ENCODE measurements at regions not wholly inside any gene's neighbourhood (a gene's known extent, or its start where the extent isn't known, plus 50 kb on each side); places are given as distances from the start of the nearest gene placed in this dataset.

GRCh38 chr3:124383051-124383450 is 347.2 kb upstream of the UMPS start:
- Histone ChIP-seq H3K27me3 (ENCODE audit: insufficient read depth, low read depth) (no peaks in the 10 kb centered on the region), H3K4me2 (no peak overlapping the region), H2AFZ (ENCODE audit: low read depth) (no peak overlapping the region), H3K27ac (no peak overlapping the region), H3K4me3 (IDR thresholded peaks at IDR 0.05; ENCODE audit: insufficient read depth, low read depth, low read length) (no peak overlapping the region), H3K36me3 (ENCODE audit: insufficient read depth) (no peaks in the 10 kb centered on the region), H3K79me2 (ENCODE audit: insufficient read depth, low read depth) (no peaks in the 10 kb centered on the region), H4K20me1 (ENCODE audit: insufficient read depth) (no peaks in the 10 kb centered on the region), H3K4me1 (ENCODE audit: low read depth, poor library complexity, severe bottlenecking) (no peaks in the 10 kb centered on the region), H3K9ac (no peak overlapping the region)
- TF ChIP-seq CTCF (conservative IDR thresholded peaks at IDR 0.05; ENCODE audit: low read depth, low read length): no peak

GRCh38 chr3:124383846-124384466 is 346.3 kb upstream of the UMPS start:
- Histone ChIP-seq H3K4me3 (IDR thresholded peaks at IDR 0.05; ENCODE audit: insufficient read depth, low read depth, low read length) (no peak overlapping the region), H4K20me1 (ENCODE audit: insufficient read depth) (no peaks in the 10 kb centered on the region), H3K4me2 (no peak overlapping the region), H2AFZ (ENCODE audit: low read depth) (no peak overlapping the region), H3K79me2 (ENCODE audit: insufficient read depth, low read depth) (no peaks in the 10 kb centered on the region), H3K27ac (no peak overlapping the region), H3K4me1 (ENCODE audit: low read depth, poor library complexity, severe bottlenecking) (no peaks in the 10 kb centered on the region), H3K27me3 (ENCODE audit: insufficient read depth, low read depth) (no peaks in the 10 kb centered on the region), H3K9ac (no peak overlapping the region), H3K36me3 (ENCODE audit: insufficient read depth) (no peaks in the 10 kb centered on the region)
- no peak for TF ChIP-seq CTCF (conservative IDR thresholded peaks at IDR 0.05; ENCODE audit: low read depth, low read length)

GRCh38 chr3:124384527-124384926 is 345.7 kb upstream of the UMPS start:
- no peak overlapping the region for H3K27ac ChIP-seq
- H3K4me2 ChIP-seq: no peak overlapping the region
- H3K27me3 ChIP-seq (ENCODE audit: insufficient read depth, low read depth): no peaks in the 10 kb centered on the region
- H4K20me1 ChIP-seq (ENCODE audit: insufficient read depth): no peaks in the 10 kb centered on the region
- H3K9ac ChIP-seq: no peak overlapping the region
- H3K79me2 ChIP-seq (ENCODE audit: insufficient read depth, low read depth): no peaks in the 10 kb centered on the region
- TF ChIP-seq CTCF (conservative IDR thresholded peaks at IDR 0.05; ENCODE audit: low read depth, low read length): no peak
- no peak overlapping the region for H3K4me3 ChIP-seq (IDR thresholded peaks at IDR 0.05; ENCODE audit: insufficient read depth, low read depth, low read length)
- H2AFZ ChIP-seq (ENCODE audit: low read depth): no peak overlapping the region
- no peaks in the 10 kb centered on the region for H3K36me3 ChIP-seq (ENCODE audit: insufficient read depth)
- no peaks in the 10 kb centered on the region for H3K4me1 ChIP-seq (ENCODE audit: low read depth, poor library complexity, severe bottlenecking)

- no peak overlapping the region for H3K9ac ChIP-seq
- no peak overlapping the region for H2AFZ ChIP-seq (ENCODE audit: low read depth)
- H3K79me2 ChIP-seq (ENCODE audit: insufficient read depth, low read depth): no peaks in the 10 kb centered on the region
- H3K4me3 ChIP-seq (IDR thresholded peaks at IDR 0.05; ENCODE audit: insufficient read depth, low read depth, low read length): no peak overlapping the region
- H3K4me2 ChIP-seq: no peak overlapping the region
- H3K27ac ChIP-seq: no peak overlapping the region
- H3K27me3 ChIP-seq (ENCODE audit: insufficient read depth, low read depth): no peaks in the 10 kb centered on the region
- no peaks in the 10 kb centered on the region for H3K4me1 ChIP-seq (ENCODE audit: low read depth, poor library complexity, severe bottlenecking)
- H4K20me1 ChIP-seq (ENCODE audit: insufficient read depth): no peaks in the 10 kb centered on the region
- no peaks in the 10 kb centered on the region for H3K36me3 ChIP-seq (ENCODE audit: insufficient read depth)
- no peak for TF ChIP-seq CTCF (conservative IDR thresholded peaks at IDR 0.05; ENCODE audit: low read depth, low read length)
These were observed 344.3 kb upstream of the UMPS start for GRCh38 chr3:124385996-124386395.

Data from KMS-11 (cell line).